Kidney (tissue), 13 donors: ENCODE measurements at regions not wholly inside any gene's neighbourhood (a gene's known extent, or its start where the extent isn't known, plus 50 kb on each side); places are given as distances from the start of the nearest gene placed in this dataset.

ENCODE experiments used
- DNase-seq, 5 donors: peaks; one replicate each; pipeline ENCODE4 v3.0.0-alpha.2; 2013 to 2020
- FAIRE-seq: peaks from 2 replicates; lab custom pipeline; 2012; peaks lifted over from hg19 to GRCh38; lab: Jason Lieb, UNC
- H3K27ac ChIP-seq, 2 donors: one replicate each; pipeline ENCODE4 v1.7.0; 2013; ENCODE audit warnings: low read depth in 2 of 2, low read length in 2 of 2, inconsistent platforms in 1 of 2
- H3K27me3 ChIP-seq: one replicate; pipeline ENCODE4 v1.7.1; 2013; ENCODE audit warnings: low read length, inconsistent platforms; ENCODE audit not compliant: control insufficient read depth, insufficient read depth
- H3K36me3 ChIP-seq, 3 donors: one replicate each; pipeline versions ENCODE4 v1.7.0 to v1.7.1; 2013; ENCODE audit warnings: low read length in 3 of 3, control low read depth in 1 of 3, inconsistent platforms in 1 of 3; ENCODE audit not compliant: insufficient read depth in 3 of 3, control insufficient read depth in 2 of 3
- H3K4me1 ChIP-seq, 3 donors: one replicate each; pipeline versions ENCODE4 v1.7.0 to v1.7.1; 2013; ENCODE audit warnings: low read length in 3 of 3, inconsistent platforms in 1 of 3, low read depth in 1 of 3; ENCODE audit not compliant: control insufficient read depth in 2 of 3, insufficient read depth in 2 of 3
- H3K4me3 ChIP-seq, 3 donors: one replicate each; pipeline versions ENCODE4 v1.7.0 to v1.8.1; 2013; ENCODE audit warnings: low read length in 3 of 3, control low read depth in 1 of 3, inconsistent platforms in 1 of 3
- H3K9ac ChIP-seq, 3 donors: one replicate each; pipeline versions ENCODE4 v1.7.0 to v1.7.1; 2013; ENCODE audit warnings: low read length in 3 of 3, control low read depth in 1 of 3, inconsistent platforms in 1 of 3
- H3K9me3 ChIP-seq, 3 donors: one replicate each; pipeline versions ENCODE4 v1.7.0 to v1.7.1; 2013; ENCODE audit warnings: low read length in 3 of 3, control low read depth in 1 of 3, inconsistent platforms in 1 of 3; ENCODE audit not compliant: control insufficient read depth in 2 of 3, insufficient read depth in 1 of 3
- CTCF ChIP-seq: IDR thresholded peaks from 3 replicates; pipeline ENCODE4 v1.5.1; 2012; ENCODE audit warnings: mild to moderate bottlenecking, moderate library complexity, borderline replicate concordance; ENCODE audit not compliant: insufficient read depth; ENCODE audit errors: extremely low read depth
- intact Hi-C: fragments of 100-400 bp; cut with DNase I; formaldehyde crosslinking; loops from one replicate; pipeline ENCODE4 v1.11.1; 2022
- donor health status: control.
- donor health status: control.
- donor health status: control.
- donor health status: control.
- donor health status: control.
- donor health status: DM: yes; HTN: yes; CAD: no.
- donor health status: Normal renal cell carcinoma (clear cell type).

- DNase-seq = peak in 1 of 5 donors; percentile 49
- Histone ChIP-seq H3K9me3 (no peaks in the 10 kb centered on the region), H3K9ac (no peak overlapping the region), H3K27me3 (no peaks in the 10 kb centered on the region), H3K4me3 (no peak overlapping the region), H3K27ac (no peak overlapping the region), H3K4me1 (no peaks in the 10 kb centered on the region), H3K36me3 (no peaks in the 10 kb centered on the region)
- no peak for FAIRE-seq
- TF ChIP-seq CTCF = no peak
- intact Hi-C loops = no loop called here
Observed at GRCh38 chr11:119521551-119521950, 98.6 kb upstream of the THY1 start.

GRCh38 chr11:119520966-119521365 is 98.0 kb upstream of the THY1 start:
- DNase-seq (peak in 1 of 5 donors; percentile 22), FAIRE-seq (no peak)
- Histone ChIP-seq H3K4me3 (no peak overlapping the region), H3K9me3 (no peaks in the 10 kb centered on the region), H3K36me3 (no peaks in the 10 kb centered on the region), H3K27ac (no peak overlapping the region), H3K9ac (no peak overlapping the region), H3K4me1 (no peaks in the 10 kb centered on the region), H3K27me3 (no peaks in the 10 kb centered on the region)
- no peak for TF ChIP-seq CTCF
- intact Hi-C loops = no loop called here

- H3K9me3 ChIP-seq = no peaks in the 10 kb centered on the region
- no peak overlapping the region for H3K4me3 ChIP-seq
- no peaks in the 10 kb centered on the region for H3K4me1 ChIP-seq
- intact Hi-C loops = no loop called here
- peak in 1 of 5 donors; percentile 45 for DNase-seq
- no peaks in the 10 kb centered on the region for H3K27me3 ChIP-seq
- H3K27ac ChIP-seq = no peak overlapping the region
- no peak for FAIRE-seq
- H3K9ac ChIP-seq = no peak overlapping the region
- no peaks in the 10 kb centered on the region for H3K36me3 ChIP-seq
- TF ChIP-seq CTCF = no peak
Observed at GRCh38 chr11:119520400-119520799, 97.4 kb upstream of the THY1 start.

GRCh38 chr11:119519796-119520195 is 96.8 kb upstream of the THY1 start:
- no peak for FAIRE-seq
- H3K9me3 ChIP-seq = no peaks in the 10 kb centered on the region
- H3K9ac ChIP-seq = no peak overlapping the region
- DNase-seq = no peak
- no peak overlapping the region for H3K27ac ChIP-seq
- H3K4me1 ChIP-seq = no peaks in the 10 kb centered on the region
- TF ChIP-seq CTCF = no peak
- intact Hi-C loops = no loop called here
- H3K36me3 ChIP-seq = no peaks in the 10 kb centered on the region
- no peaks in the 10 kb centered on the region for H3K27me3 ChIP-seq
- H3K4me3 ChIP-seq = no peak overlapping the region
